ENCODE measurements at regions not wholly inside any gene's neighbourhood (a gene's known extent, or its start where the extent isn't known, plus 50 kb on each side); places are given as distances from the start of the nearest gene placed in this dataset.

GRCh38 chr2:144210076-144210475 lies 309.8 kb downstream of the ZEB2 start:
- BruUV-seq (replicated peaks) = no TSS peak
- no peak for DNase-seq (ENCODE audit: extremely low read depth in 1 of 4, low spot score in 3 of 4)
- H3K9ac ChIP-seq (ENCODE audit: insufficient read depth in 1 of 2, low read depth in 2 of 2, low read length in 2 of 2) = no peak overlapping the region
- H3K4me2 ChIP-seq (ENCODE audit: insufficient read depth, low read length) = no peak overlapping the region
- POLR2A ChIA-PET = interaction anchor here (1.8 kb wide), 1 partner anchor 13 kb away, joined by 6 read pairs; no protein-coding TSS in a partner anchor
- no peak for FAIRE-seq
- no peak for ATAC-seq
- H3K4me3 ChIP-seq = no peak overlapping the region
- H3K36me3 ChIP-seq (ENCODE audit: control insufficient read depth, insufficient read depth, low read length) = no peaks in the 10 kb centered on the region
- in situ Hi-C loops (cut with MboI) (no loop called here), intact Hi-C loops (cut with micrococcal nuclease) (no loop called here)
- 69% methylated on average over 2 of the region's 2 CpGs for WGBS (ENCODE audit: insufficient coverage, low coverage, missing lambda C conversion rate)
- H3K9me1 ChIP-seq (ENCODE audit: control insufficient read depth, insufficient read depth, low read length) = no peaks in the 10 kb centered on the region
- CTCF ChIA-PET (ENCODE audit: low intra/inter-chr PET ratio) = no interaction called here
- no peaks in the 10 kb centered on the region for H3K79me2 ChIP-seq (ENCODE audit: control insufficient read depth, insufficient read depth, low read length)
- no peaks in the 10 kb centered on the region for H4K20me1 ChIP-seq (replicated peaks; ENCODE audit: control insufficient read depth, insufficient read depth, low read length)
- H2AFZ ChIP-seq (ENCODE audit: low read depth, low read length) = no peak overlapping the region
- no peak for TF ChIP-seq C11orf30 (IDR thresholded peaks at IDR 0.05; ENCODE audit: low read depth)
- TF ChIP-seq RHOXF2B (CRISPR knock-in tag; conservative IDR thresholded peaks at IDR 0.05) = no peak
- no peak for TF ChIP-seq ARID2 (IDR thresholded peaks at IDR 0.05)
- TF ChIP-seq ZNF695 (CRISPR knock-in tag; IDR thresholded peaks at IDR 0.05) = no peak
- TF ChIP-seq HINFP (tag; conservative IDR thresholded peaks at IDR 0.05; ENCODE audit: low read depth) = no peak
- no peak for TF ChIP-seq ZNF324 (CRISPR knock-in tag; IDR thresholded peaks at IDR 0.05)
- no peak for TF ChIP-seq ZBTB7A (IDR thresholded peaks at IDR 0.05; ENCODE audit: borderline replicate concordance, control insufficient read depth, low read depth, low read length)
- no peak for TF ChIP-seq ZNF134 (CRISPR knock-in tag; conservative IDR thresholded peaks at IDR 0.05)
- TF ChIP-seq ZNF41 (CRISPR knock-in tag; conservative IDR thresholded peaks at IDR 0.05) = no peak
- TF ChIP-seq RB1 (IDR thresholded peaks at IDR 0.05; ENCODE audit: low read depth) = no peak
- no peak for TF ChIP-seq NFXL1 (CRISPR knock-in tag; IDR thresholded peaks at IDR 0.05)
- TF ChIP-seq IRF2 (CRISPR knock-in tag; IDR thresholded peaks at IDR 0.05) = no peak
- TF ChIP-seq ZNF395 (CRISPR knock-in tag; IDR thresholded peaks at IDR 0.05) = no peak
- H3K27ac ChIP-seq (ENCODE audit: extremely low read depth, low read depth, low read length) = no peak overlapping the region
- no peaks in the 10 kb centered on the region for H3K27me3 ChIP-seq (ENCODE audit: control insufficient read depth in 2 of 2, insufficient read depth in 2 of 2, low read length in 2 of 2)
- H3K9me3 ChIP-seq (replicated peaks; ENCODE audit: control insufficient read depth, insufficient read depth, low read depth, low read length) = no peaks in the 10 kb centered on the region
- H3K4me1 ChIP-seq (replicated peaks in 1 of 2; ENCODE audit: control insufficient read depth in 2 of 2, insufficient read depth in 2 of 2, low read length in 2 of 2) = no peaks in the 10 kb centered on the region
